DND-41 (cell line): ENCODE measurements at regions not wholly inside any gene's neighbourhood (a gene's known extent, or its start where the extent isn't known, plus 50 kb on each side); places are given as distances from the start of the nearest gene placed in this dataset.

Source experiments
- ATAC-seq: fragments of 200-7000 bp; cut with Tn5 transposase; 3 replicates; pipeline ENCODE4 v1.9.1; 2021; ENCODE audit warnings: low read depth; ENCODE audit not compliant: insufficient read depth
- DNase-seq: peaks from one replicate; pipeline ENCODE4 v3.0.0-alpha.2; 2020
- H2AFZ ChIP-seq: 2 replicates; pipeline ENCODE4 v1.6.0; 2012; ENCODE audit warnings: low read depth, low read length
- H3K27ac ChIP-seq: 2 replicates; pipeline ENCODE4 v1.5.1; 2012; ENCODE audit warnings: low read length, inconsistent platforms
- H3K27me3 ChIP-seq: fragments of 200-600 bp; sonication (generic); 2 replicates; pipeline ENCODE4 v1.6.0; 2012; ENCODE audit warnings: low read length, mild to moderate bottlenecking, inconsistent platforms; ENCODE audit not compliant: insufficient read depth, poor library complexity
- H3K36me3 ChIP-seq: 2 replicates; pipeline ENCODE4 v1.5.1; 2012; ENCODE audit warnings: low read length, inconsistent platforms; ENCODE audit not compliant: insufficient read depth
- H3K4me1 ChIP-seq: 2 replicates; pipeline ENCODE4 v1.5.1; 2012; ENCODE audit warnings: mild to moderate bottlenecking, low read length; ENCODE audit not compliant: insufficient read depth
- H3K4me2 ChIP-seq: 2 replicates; pipeline ENCODE4 v1.6.0; 2012; ENCODE audit warnings: mild to moderate bottlenecking, moderate library complexity, low read length, inconsistent platforms; ENCODE audit not compliant: insufficient read depth
- H3K4me3 ChIP-seq, 2 experiments: fragments of 200-600 bp in 1 of 2; shearing (Covaris generic) in 1 of 2; 2 replicates each; pipeline ENCODE4 v1.5.1; 2012 to 2016; ENCODE audit warnings: inconsistent platforms in 2 of 2, low read length in 2 of 2, mild to moderate bottlenecking in 2 of 2, low read depth in 1 of 2, moderate library complexity in 1 of 2
- H3K79me2 ChIP-seq: 2 replicates; pipeline ENCODE4 v1.6.0; 2012; ENCODE audit warnings: low read length, inconsistent platforms; ENCODE audit not compliant: insufficient read depth
- H3K9ac ChIP-seq: 2 replicates; pipeline ENCODE4 v1.6.0; 2012; ENCODE audit warnings: low read depth, mild to moderate bottlenecking, inconsistent platforms, low read length, moderate library complexity
- H3K9me3 ChIP-seq: 2 replicates; pipeline ENCODE4 v1.5.1; 2012; ENCODE audit warnings: low read length, moderate library complexity, mild to moderate bottlenecking, inconsistent platforms; ENCODE audit not compliant: insufficient read depth, severe bottlenecking
- H4K20me1 ChIP-seq: 2 replicates; pipeline ENCODE4 v1.6.0; 2012; ENCODE audit warnings: low read length; ENCODE audit not compliant: insufficient read depth
- CTCF ChIP-seq: IDR thresholded peaks from 2 replicates; pipeline ENCODE4 v1.5.1; 2012; ENCODE audit warnings: borderline replicate concordance, low read length, moderate library complexity, mild to moderate bottlenecking; ENCODE audit not compliant: poor library complexity, severe bottlenecking; ENCODE audit errors: extremely low read depth
- EZH2 ChIP-seq: IDR thresholded peaks from 3 replicates; pipeline ENCODE4 v1.6.1; 2012; ENCODE audit warnings: borderline replicate concordance, low read depth, mild to moderate bottlenecking, moderate library complexity, low read length, inconsistent platforms; ENCODE audit not compliant: severe bottlenecking

- no peak for ATAC-seq
- no peaks in the 10 kb centered on the region for H3K4me1 ChIP-seq
- no peak overlapping the region for H3K4me2 ChIP-seq
- H4K20me1 ChIP-seq, result no peaks in the 10 kb centered on the region
- H3K36me3 ChIP-seq, result no peaks in the 10 kb centered on the region
- no peak overlapping the region for H3K4me3 ChIP-seq
- DNase-seq, result no peak
- H3K27me3 ChIP-seq, result no peaks in the 10 kb centered on the region
- no peak overlapping the region for H3K9ac ChIP-seq
- no peak overlapping the region for H3K27ac ChIP-seq
- H2AFZ ChIP-seq, result no peak overlapping the region
- TF ChIP-seq CTCF, result no peak
- no peak for TF ChIP-seq EZH2
- H3K9me3 ChIP-seq, result no peaks in the 10 kb centered on the region
- H3K79me2 ChIP-seq, result no peaks in the 10 kb centered on the region
Measured at GRCh38 chr1:102588536-102588935, 519.8 kb downstream of the COL11A1 start.

- TF ChIP-seq EZH2, result no peak
- TF ChIP-seq CTCF, result no peak
- H3K27ac ChIP-seq, result no peak overlapping the region
- H3K27me3 ChIP-seq, result no peaks in the 10 kb centered on the region
- H2AFZ ChIP-seq, result no peak overlapping the region
- H3K4me1 ChIP-seq, result no peaks in the 10 kb centered on the region
- no peak overlapping the region for H3K4me3 ChIP-seq
- H3K9ac ChIP-seq, result no peak overlapping the region
- H4K20me1 ChIP-seq, result no peaks in the 10 kb centered on the region
- H3K36me3 ChIP-seq, result no peaks in the 10 kb centered on the region
- H3K4me2 ChIP-seq, result no peak overlapping the region
- H3K79me2 ChIP-seq, result no peaks in the 10 kb centered on the region
- DNase-seq (no peak), ATAC-seq (no peak)
- H3K9me3 ChIP-seq, result no peaks in the 10 kb centered on the region
Measured at GRCh38 chr1:102586022-102586421, 522.3 kb downstream of the COL11A1 start.

- Histone ChIP-seq H3K4me2 (no peak overlapping the region), H3K4me1 (no peaks in the 10 kb centered on the region), H3K79me2 (no peaks in the 10 kb centered on the region), H3K27ac (no peak overlapping the region), H3K36me3 (no peaks in the 10 kb centered on the region), H4K20me1 (no peaks in the 10 kb centered on the region), H3K9ac (no peak overlapping the region), H3K27me3 (no peaks in the 10 kb centered on the region), H2AFZ (no peak overlapping the region), H3K9me3 (no peaks in the 10 kb centered on the region), H3K4me3 (no peak overlapping the region)
- ATAC-seq, result no peak
- TF ChIP-seq CTCF, result no peak
- TF ChIP-seq EZH2, result no peak
- DNase-seq, result no peak
Measured at GRCh38 chr1:102580806-102581205, 527.5 kb downstream of the COL11A1 start.

GRCh38 chr1:102578804-102579203 is 529.5 kb downstream of the COL11A1 start:
- TF ChIP-seq CTCF (no peak), EZH2 (no peak)
- H3K79me2 ChIP-seq, result no peaks in the 10 kb centered on the region
- no peak overlapping the region for H2AFZ ChIP-seq
- H3K4me3 ChIP-seq, result no peak overlapping the region
- H3K27ac ChIP-seq, result no peak overlapping the region
- H3K9me3 ChIP-seq, result no peaks in the 10 kb centered on the region
- no peak overlapping the region for H3K9ac ChIP-seq
- H3K27me3 ChIP-seq, result no peaks in the 10 kb centered on the region
- no peak for ATAC-seq
- no peaks in the 10 kb centered on the region for H4K20me1 ChIP-seq
- H3K4me1 ChIP-seq, result no peaks in the 10 kb centered on the region
- no peak overlapping the region for H3K4me2 ChIP-seq
- H3K36me3 ChIP-seq, result no peaks in the 10 kb centered on the region
- no peak for DNase-seq
